HG02884 (cell line): ENCODE measurements at regions not wholly inside any gene's neighbourhood (a gene's known extent, or its start where the extent isn't known, plus 50 kb on each side); places are given as distances from the start of the nearest gene placed in this dataset.
"Not testable (repeated sequence)": the region's sequence is repeated elsewhere in the genome, so short reads cannot be mapped to it uniquely, and the experiment has no call there.

Source experiments
- ATAC-seq: cut with Tn5 transposase; IDR thresholded peaks from one replicate; pipeline ENCODE4 v1.9.1; 2021; ENCODE audit warnings: mild to moderate bottlenecking, moderate library complexity; ENCODE audit not compliant: unreplicated experiment

DNA sequence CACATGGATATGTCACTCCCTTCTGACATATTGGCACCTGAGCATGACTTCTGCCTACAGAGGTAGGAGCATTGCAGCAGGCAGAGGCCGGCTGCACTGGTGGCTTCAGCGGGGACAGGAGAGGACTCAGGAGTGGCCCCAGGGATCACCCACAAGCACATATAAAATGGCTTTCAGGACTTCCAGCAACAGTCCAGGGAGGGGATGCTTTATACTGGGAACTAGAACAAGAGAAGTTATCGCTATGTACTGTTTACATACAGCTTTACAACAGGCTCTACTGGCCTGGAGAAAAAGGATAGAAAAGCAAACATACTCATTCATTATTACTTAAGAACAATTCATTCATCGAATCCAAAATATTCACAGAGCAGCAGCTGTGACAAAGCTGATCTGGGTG is 337.8 kb downstream of the THBS2 start:
- ATAC-seq: no peak

DNA sequence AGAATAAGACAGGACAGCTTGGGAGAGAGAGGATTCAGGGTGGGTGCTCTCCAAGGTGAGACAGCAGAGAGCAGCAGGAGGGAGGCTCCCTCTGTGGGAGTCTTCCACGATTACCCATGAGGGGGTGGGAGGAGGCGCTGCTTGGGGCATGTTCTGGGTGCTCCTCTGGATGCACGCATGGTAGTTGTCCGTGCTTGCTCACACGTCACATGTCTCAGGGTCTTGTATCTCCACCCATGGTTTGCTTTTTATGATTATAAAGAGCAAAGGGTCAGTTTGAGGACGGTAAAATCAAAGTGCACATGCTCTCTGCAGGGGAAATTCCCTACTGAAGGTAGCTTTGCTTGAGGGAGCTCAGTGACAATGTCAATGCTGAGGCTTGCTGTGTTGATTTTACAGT is 338.4 kb downstream of the THBS2 start:
- no peak for ATAC-seq

- ATAC-seq: no peak
Observed at GRCh38 chr6:168913866-168914469, 339.7 kb downstream of the THBS2 start.

- not testable (repeated sequence) for ATAC-seq
Observed at GRCh38 chr6:168913231-168913865, 340.3 kb downstream of the THBS2 start.

DNA sequence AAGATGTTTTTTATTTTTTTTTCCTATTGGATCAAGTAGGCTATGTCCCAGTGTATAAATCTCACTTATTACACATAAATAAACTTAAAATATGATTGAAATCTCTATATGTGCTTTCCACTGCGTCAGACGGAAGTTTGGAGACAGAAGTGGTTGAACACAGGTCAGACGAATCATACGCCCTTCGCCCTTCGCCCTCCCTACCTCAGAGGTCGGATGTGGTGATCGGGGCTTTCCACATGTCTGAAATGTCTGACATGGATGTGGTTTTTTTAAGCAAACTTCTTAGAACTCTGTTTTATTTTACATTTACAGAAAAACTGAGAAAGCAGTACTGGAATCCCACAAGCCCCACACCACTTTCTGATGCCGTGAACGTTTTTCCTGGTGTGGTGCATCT is 344.4 kb downstream of the THBS2 start:
- no peak for ATAC-seq

DNA sequence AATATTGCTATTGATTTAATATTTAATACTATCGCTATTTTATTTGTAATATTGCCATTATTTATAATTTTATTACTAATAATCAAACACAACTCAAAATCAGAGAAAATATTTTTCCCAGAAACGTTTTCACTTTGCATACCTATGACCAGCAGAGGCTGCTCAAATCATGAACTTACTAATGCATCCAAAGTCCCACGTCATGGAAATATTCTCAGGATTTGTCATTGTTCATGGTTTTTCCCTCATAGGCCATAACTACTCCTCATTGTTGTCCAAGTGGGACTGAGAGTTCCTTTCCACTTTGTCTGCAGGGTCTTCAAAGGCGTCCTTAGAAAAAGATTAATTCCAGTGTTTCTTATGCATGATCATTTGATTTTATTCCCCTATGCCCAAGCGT is 344.8 kb downstream of the THBS2 start:
- ATAC-seq: no peak

DNA sequence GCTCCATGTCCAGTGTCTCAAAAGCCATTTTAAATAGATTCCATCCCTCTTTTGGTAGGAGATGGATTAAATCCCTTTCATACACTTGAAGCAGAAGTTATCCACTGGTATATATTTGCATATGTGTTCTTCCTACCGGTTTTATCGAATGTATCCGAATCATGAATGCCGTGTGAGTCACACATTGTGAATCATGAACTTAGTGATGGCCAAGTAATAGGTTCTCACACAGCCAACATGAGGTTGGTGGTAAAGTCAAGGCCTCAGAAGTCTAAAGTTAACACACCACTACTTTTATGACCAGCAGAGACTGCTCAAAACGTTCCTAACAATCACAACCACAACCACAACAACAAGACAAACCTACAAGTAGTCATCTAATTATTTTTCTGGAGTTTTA is 345.5 kb downstream of the THBS2 start:
- no peak for ATAC-seq

DNA sequence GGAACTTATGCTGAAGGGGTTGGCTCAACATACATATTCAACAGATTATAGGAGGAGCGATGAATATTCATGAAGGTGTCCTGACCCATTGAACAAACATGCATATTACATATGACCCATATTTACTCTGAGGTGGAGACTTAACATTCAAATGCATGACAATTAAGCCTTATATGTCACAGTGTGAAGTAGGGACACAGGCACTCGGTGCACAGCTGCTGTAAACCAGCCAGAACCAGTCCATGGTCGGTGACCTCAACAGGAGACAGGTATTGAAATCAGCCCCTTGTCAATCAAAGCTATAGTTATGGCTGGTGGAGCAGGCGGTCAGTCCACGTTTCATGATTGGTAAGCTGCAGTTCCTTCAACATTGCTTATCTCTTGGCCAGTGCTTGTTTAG is 347.3 kb downstream of the THBS2 start:
- ATAC-seq: no peak

DNA sequence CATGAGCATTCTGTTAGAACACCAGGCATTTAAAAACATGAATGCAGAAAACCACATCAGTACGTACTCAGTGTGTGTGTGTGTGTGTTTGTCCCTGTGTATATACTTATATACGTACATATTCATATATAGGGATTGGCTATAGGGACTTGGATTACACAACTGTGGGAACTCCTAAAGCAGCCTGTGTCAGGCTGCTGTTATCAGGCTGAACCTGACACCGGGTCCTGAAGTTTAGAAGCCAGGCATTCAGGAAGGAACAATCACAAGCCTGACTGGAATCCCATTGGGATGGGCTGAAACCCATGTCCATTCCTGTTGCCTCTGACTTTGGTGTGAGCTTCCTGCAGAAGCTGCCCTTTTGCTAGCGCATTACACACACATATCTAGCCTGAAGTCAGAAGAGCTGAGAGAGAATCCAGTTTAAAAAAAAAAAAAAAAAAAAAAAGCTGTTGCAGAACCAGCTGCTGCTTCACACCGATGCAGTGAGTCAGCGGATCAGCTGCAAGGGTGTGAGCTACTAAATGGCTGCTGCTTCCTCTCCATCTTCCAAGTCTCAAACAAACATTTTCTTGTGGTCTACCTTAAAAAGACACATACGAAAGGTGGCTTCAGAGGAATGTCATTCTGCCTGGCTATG is 348.1 kb downstream of the THBS2 start:
- ATAC-seq: no peak

GRCh38 chr6:168903613-168904345 is 349.9 kb downstream of the THBS2 start:
- no peak for ATAC-seq

DNA sequence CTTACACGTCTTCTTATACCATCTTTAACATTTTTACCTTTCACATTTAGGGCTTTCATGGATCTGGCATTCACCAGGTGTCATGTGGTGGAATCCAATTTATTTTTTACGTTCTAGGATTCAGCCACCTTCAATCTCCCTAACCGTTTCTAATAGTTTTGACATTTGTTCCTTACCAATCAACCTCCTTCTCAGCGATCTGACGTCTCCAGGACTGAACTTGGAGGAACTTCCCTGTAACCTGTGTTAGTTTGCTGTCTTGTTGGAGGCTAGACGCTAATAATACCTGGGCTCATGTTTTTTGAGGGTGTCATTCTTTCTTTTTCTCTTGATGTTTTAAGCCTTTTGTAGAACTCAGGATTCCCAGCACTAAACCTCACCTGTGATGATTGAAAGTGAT is 351.6 kb downstream of the THBS2 start:
- no peak for ATAC-seq

GRCh38 chr6:168901076-168901475 is 352.6 kb downstream of the THBS2 start:
- no peak for ATAC-seq

GRCh38 chr6:168896321-168896720 is 357.3 kb downstream of the THBS2 start:
- no peak for ATAC-seq

DNA sequence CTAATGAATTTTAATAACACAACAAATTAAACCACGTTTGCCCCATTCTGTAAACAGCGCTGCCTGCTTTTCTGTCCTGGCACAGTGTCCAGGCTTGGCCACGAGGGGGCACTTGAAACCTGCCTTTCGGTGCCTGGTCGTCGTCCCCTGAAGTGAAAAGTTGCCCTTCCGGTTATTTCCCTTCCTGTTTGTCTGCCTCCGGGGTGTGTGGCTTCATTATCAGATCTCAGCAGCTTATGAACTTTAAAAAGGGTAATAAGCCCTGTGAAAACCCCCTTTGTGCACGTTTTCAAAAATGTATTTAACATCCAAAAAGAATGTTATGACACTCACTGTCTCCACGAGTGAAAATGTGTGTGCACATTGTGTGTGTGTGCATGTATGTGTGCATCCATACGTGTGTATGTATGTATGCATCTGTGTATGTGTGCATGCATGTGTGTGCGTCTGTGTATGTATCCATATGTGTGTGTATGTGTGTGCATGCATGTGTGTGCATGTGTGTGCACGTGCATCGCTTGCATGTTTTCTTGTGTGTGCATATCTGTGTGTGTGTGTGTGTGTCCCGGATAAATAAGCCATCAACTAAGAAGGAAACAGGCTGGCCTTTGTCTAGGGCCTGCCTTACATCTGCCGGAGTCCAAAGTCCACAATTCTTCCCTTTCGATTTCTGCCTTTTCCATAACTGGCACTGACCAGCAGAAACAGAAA is 358.4 kb downstream of the THBS2 start:
- peak; percentile 96 for ATAC-seq

DNA sequence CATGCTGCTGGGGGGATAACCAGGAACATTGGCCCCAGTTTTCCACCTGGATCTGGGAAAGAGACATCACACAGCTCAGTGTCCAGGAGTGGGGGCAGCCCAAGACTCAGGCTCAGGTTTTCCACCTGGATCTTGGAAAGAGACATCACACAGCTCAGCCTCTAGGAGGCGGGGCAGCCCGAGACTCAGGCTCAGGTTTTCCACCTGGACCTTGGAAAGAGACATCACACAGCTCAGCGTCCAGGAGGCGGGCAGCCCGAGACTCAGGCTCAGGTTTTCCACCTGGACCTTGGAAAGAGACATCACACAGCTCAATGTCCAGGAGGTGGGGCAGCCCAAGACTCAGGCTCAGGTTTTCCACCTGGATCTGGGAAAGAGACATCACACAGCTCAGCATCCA is 361.6 kb downstream of the THBS2 start:
- ATAC-seq: no peak

GRCh38 chr6:168890981-168891365 is 362.7 kb downstream of the THBS2 start:
- no peak for ATAC-seq

DNA sequence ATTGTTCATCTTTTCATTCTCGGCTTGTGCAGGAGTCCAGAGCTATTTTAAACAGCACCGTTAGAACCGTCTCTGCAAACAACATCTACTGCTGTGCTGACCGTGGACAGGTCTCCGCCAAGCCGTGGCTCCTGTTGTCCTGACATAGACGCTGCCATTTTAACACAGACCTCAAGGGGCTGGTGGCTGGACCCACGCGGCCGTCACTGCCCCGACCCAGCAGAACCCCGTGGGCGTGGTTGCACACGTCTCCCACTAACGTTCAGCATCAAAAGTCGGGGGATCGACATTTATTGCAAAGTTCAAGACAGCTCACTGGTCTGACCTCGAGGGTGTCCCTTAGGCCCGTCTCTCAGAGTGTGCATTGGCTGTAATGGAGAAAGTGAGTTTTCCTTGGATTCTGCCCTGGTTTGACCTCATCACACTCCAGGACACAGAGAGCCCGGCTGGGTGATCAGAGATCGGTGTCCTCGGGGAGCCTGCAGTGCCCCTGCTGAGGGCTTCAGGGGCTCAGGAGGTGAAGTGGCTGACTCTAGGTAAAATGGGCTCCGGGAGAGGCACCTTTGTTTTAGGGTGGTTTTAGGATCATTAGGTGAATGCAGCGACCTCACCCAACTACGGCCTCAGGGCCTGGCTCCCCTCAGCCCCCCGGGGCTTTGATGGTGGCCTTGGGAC is 363.2 kb downstream of the THBS2 start:
- ATAC-seq: no peak

DNA sequence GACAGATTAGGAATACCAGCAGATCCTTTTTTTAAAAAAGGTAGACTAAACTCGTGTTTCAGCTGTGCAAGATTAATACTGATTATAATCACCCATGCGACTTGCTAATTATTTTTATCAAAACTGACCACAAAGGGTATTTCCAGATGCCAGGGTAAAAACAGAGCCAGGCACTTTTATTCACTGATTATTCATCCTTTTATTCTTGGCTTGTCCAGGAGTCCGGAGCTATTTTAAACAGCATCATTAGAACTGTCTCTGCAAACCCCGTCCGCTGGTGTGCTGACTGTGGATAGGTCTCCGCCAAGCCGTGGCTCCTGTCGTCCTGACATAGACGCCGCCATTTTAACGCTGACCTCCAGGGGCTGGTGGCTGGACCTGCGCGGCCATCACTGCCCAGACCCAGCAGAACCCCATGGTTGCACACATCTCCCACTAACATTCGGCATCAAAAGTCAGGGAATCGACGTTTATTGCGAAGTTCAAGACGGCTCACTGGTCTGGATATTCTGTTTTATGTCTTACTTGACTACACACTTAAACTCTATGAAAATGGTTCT is 364.8 kb downstream of the THBS2 start:
- no peak for ATAC-seq

- no peak for ATAC-seq
Observed at GRCh38 chr6:168888102-168888501, 365.5 kb downstream of the THBS2 start.

GRCh38 chr6:168887621-168888020 is 366.0 kb downstream of the THBS2 start:
- no peak for ATAC-seq
